ENCODE measurements at regions not wholly inside any gene's neighbourhood (a gene's known extent, or its start where the extent isn't known, plus 50 kb on each side); places are given as distances from the start of the nearest gene placed in this dataset.
"Not testable (repeated sequence)": the region's sequence is repeated elsewhere in the genome, so short reads cannot be mapped to it uniquely, and the experiment has no call there.

DNA sequence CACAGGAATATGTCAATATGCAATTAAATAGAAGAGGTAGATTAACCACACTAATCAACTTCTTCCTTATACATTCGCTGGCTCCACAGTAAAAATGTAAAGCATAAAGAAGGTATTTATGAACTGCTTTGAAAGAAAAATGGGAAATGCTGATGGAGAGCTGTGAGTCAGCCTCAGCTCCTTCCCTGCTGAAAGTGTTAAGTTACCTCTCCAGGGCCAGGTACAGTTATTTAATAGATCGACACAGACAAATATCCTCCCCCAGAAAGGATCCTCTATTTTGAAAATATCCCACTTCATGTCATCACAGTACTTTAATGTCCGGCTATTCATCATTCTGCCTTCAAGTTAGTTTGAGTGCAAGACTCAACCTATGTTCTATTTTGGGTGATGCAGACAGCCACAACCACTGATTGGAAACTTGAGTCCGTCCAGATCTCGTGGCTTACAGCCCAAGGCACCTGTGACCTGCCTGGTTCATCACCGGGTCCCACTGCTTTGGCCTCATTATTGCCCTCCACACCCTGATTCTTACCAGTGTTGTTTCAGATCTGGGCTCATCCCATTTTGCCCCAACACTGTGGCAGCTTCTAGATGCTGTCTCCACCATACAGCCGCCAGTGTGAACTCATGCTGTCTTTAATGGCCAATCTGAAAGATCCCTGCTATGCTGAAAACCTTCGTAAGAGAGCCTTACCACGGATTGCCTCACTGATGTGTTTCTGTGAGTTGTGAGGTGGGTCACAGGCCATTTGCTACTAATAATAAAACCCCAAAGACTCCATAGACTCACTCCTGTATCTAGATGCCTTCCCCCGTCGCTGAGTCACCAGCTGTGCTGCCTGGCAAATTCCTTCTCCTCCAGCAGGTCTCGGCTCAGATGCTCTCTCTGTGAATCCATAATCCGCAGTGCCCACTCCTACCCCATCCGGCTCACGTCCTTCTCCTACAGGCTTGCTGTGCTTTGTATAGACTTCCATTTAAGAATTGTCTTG is 56.2 kb upstream of the DDAH1 start:
- DNase-seq (ENCODE audit: low read depth): peak; percentile 88

GRCh38 chr1:85522458-85522857 is 57.5 kb upstream of the DDAH1 start:
- DNase-seq (ENCODE audit: low read depth): not testable (repeated sequence)

- not testable (repeated sequence) for DNase-seq (ENCODE audit: low read depth)
These were observed 57.5 kb upstream of the CCN1 start for GRCh38 chr1:85523061-85523460.

GRCh38 chr1:85524281-85524886 is 56.2 kb upstream of the CCN1 start:
- DNase-seq (ENCODE audit: low read depth): peak; percentile 19

GRCh38 chr1:85525591-85525991 is 55.0 kb upstream of the CCN1 start:
- DNase-seq (ENCODE audit: low read depth): peak; percentile 66

- peak; percentile 52 for DNase-seq (ENCODE audit: low read depth)
These were observed 54.3 kb upstream of the CCN1 start for GRCh38 chr1:85526216-85526615.

GRCh38 chr1:85527145-85527544 is 53.4 kb upstream of the CCN1 start:
- DNase-seq (ENCODE audit: low read depth): peak; percentile 93
